B cell (primary cell): ENCODE measurements at regions not wholly inside any gene's neighbourhood (a gene's known extent, or its start where the extent isn't known, plus 50 kb on each side); places are given as distances from the start of the nearest gene placed in this dataset.

Experiments
- ATAC-seq: fragments of 200-7000 bp; cut with Tn5 transposase; one replicate; pipeline ENCODE4 v1.10.0; 2021; ENCODE audit warnings: low read depth, mild to moderate bottlenecking, moderate number of reproducible peaks, moderate library complexity
- CTCF ChIA-PET: fragments of 350-600 bp; sonication (Branson Sonifier 250); formaldehyde crosslinking; loops from one replicate; lab custom pipeline; 2021; ENCODE audit warnings: antibody characterized with exemption, inconsistent platforms; lab: Charles Lee
- POLR2A ChIA-PET: fragments of 350-600 bp; sonication (Branson Sonifier 250); formaldehyde crosslinking; loops from one replicate; lab custom pipeline; 2021; ENCODE audit warnings: antibody characterized with exemption; lab: Charles Lee
- DNase-seq: peaks from one replicate; pipeline ENCODE4 v3.0.0; 2013
- H2AFZ ChIP-seq: 2 replicates; pipeline ENCODE4 v1.6.1; 2012; ENCODE audit warnings: mild to moderate bottlenecking, low read depth, low read length; ENCODE audit not compliant: insufficient read depth, poor library complexity, severe bottlenecking
- H3K27ac ChIP-seq, 2 donors: 1 replicate in 1 of 2; 2 replicates in 1 of 2; pipeline ENCODE4 v1.5.1; 2012 to 2013; ENCODE audit warnings: low read length in 2 of 2, mild to moderate bottlenecking in 2 of 2, moderate library complexity in 1 of 2
- H3K27me3 ChIP-seq, 4 experiments: fragments of 200-600 bp in 1 of 4; sonication (generic) in 1 of 4; replicated peaks in 1 of 4; 1 replicate in 2 of 4; 2 replicates in 2 of 4; pipeline versions ENCODE4 v1.6.1 to v1.7.0; 2013 to 2016; ENCODE audit warnings: low read length in 3 of 4, mild to moderate bottlenecking in 2 of 4, mixed read lengths in 1 of 4, moderate library complexity in 1 of 4; ENCODE audit not compliant: insufficient read depth in 4 of 4, control insufficient read depth in 3 of 4; ENCODE audit errors: control extremely low read depth in 1 of 4
- H3K36me3 ChIP-seq, 2 experiments: replicated peaks in 1 of 2; 1 replicate in 1 of 2; 2 replicates in 1 of 2; pipeline versions ENCODE4 v1.6.1 to v1.7.1; 2013; ENCODE audit warnings: low read length in 1 of 2; ENCODE audit not compliant: insufficient read depth in 2 of 2, control insufficient read depth in 1 of 2; ENCODE audit errors: control extremely low read depth in 1 of 2, extremely low read depth in 1 of 2
- H3K4me1 ChIP-seq, 2 donors: fragments of 200-600 bp in 1 of 2; sonication (generic) in 1 of 2; 1 replicate in 1 of 2; 2 replicates in 1 of 2; pipeline versions ENCODE4 v1.5.1 to v1.6.1; 2013 to 2017; ENCODE audit warnings: low read length in 2 of 2; ENCODE audit not compliant: control insufficient read depth in 2 of 2, insufficient read depth in 2 of 2
- H3K4me2 ChIP-seq: replicated peaks from 2 replicates; pipeline ENCODE3; 2012; ENCODE audit warnings: mild to moderate bottlenecking, low read depth, low read length; ENCODE audit not compliant: poor library complexity, severe bottlenecking
- H3K4me3 ChIP-seq, 5 experiments: fragments of 200-600 bp in 1 of 5; sonication (generic) in 1 of 5; 1 replicate in 3 of 5; 2 replicates in 2 of 5; pipeline versions ENCODE4 v1.5.1 to v1.7.0; 2011 to 2016; ENCODE audit warnings: low read length in 4 of 5, mild to moderate bottlenecking in 4 of 5, low read depth in 2 of 5, control low read depth in 1 of 5, moderate library complexity in 1 of 5; ENCODE audit not compliant: insufficient read depth in 1 of 5; ENCODE audit errors: control extremely low read depth in 1 of 5, extremely low read depth in 1 of 5
- H3K79me2 ChIP-seq: fragments of 200-600 bp; sonication (generic); one replicate; pipeline ENCODE4 v1.6.0; 2016; ENCODE audit warnings: low read length; ENCODE audit not compliant: control insufficient read depth, insufficient read depth
- H3K9ac ChIP-seq: fragments of 200-600 bp; sonication (generic); 2 replicates; pipeline ENCODE4 v1.6.1; 2017; ENCODE audit warnings: mild to moderate bottlenecking, low read length, moderate library complexity
- H3K9me3 ChIP-seq, 3 donors: one replicate each; pipeline versions ENCODE4 v1.6.1 to v1.7.1; 2013; ENCODE audit warnings: low read length in 2 of 3; ENCODE audit not compliant: control insufficient read depth in 2 of 3, insufficient read depth in 1 of 3; ENCODE audit errors: control extremely low read depth in 1 of 3
- H4K20me1 ChIP-seq: 2 replicates; pipeline ENCODE4 v1.6.0; 2012; ENCODE audit warnings: mild to moderate bottlenecking, low read length; ENCODE audit not compliant: insufficient read depth, control insufficient read depth, poor library complexity, severe bottlenecking
- H3K27ac Mint-ChIP-seq: one replicate; pipeline ENCODE4 v1.8.0; 2021; ENCODE audit warnings: mixed read lengths
- H3K27me3 Mint-ChIP-seq: one replicate; pipeline ENCODE4 v1.8.0; 2021; ENCODE audit warnings: mixed read lengths
- H3K4me1 Mint-ChIP-seq: one replicate; pipeline ENCODE4 v1.8.0; 2021; ENCODE audit warnings: mixed read lengths
- H3K4me3 Mint-ChIP-seq: one replicate; pipeline ENCODE4 v1.8.0; 2021; ENCODE audit warnings: mixed read lengths
- H3K9me3 Mint-ChIP-seq: one replicate; pipeline ENCODE4 v1.8.0; 2022; ENCODE audit warnings: mixed read lengths; ENCODE audit not compliant: insufficient read depth
- EZH2 ChIP-seq: IDR thresholded peaks from 2 replicates; pipeline ENCODE4 v1.6.1; 2012; ENCODE audit warnings: borderline replicate concordance, low read depth, mild to moderate bottlenecking, moderate library complexity, low read length; ENCODE audit not compliant: insufficient read depth, poor library complexity, severe bottlenecking
- WGBS: methylation state at CpG from one replicate; pipeline ENCODE4 v1.1.5; 2013; ENCODE audit warnings: missing lambda C conversion rate; ENCODE audit not compliant: insufficient coverage; 5-methylcytosine and 5-hydroxymethylcytosine counted together
- intact Hi-C: fragments of 100-400 bp; cut with micrococcal nuclease; formaldehyde crosslinking; loops from one replicate; pipeline ENCODE4 v1.10.0; 2022
- TF ChIP-seq, protein P1 (sequence below): fragments of 200-600 bp; IDR thresholded peaks from one replicate; pipeline ENCODE4 v1.8.0; 2022; ENCODE audit warnings: antibody characterized with exemption, mild to moderate bottlenecking

DNA sequence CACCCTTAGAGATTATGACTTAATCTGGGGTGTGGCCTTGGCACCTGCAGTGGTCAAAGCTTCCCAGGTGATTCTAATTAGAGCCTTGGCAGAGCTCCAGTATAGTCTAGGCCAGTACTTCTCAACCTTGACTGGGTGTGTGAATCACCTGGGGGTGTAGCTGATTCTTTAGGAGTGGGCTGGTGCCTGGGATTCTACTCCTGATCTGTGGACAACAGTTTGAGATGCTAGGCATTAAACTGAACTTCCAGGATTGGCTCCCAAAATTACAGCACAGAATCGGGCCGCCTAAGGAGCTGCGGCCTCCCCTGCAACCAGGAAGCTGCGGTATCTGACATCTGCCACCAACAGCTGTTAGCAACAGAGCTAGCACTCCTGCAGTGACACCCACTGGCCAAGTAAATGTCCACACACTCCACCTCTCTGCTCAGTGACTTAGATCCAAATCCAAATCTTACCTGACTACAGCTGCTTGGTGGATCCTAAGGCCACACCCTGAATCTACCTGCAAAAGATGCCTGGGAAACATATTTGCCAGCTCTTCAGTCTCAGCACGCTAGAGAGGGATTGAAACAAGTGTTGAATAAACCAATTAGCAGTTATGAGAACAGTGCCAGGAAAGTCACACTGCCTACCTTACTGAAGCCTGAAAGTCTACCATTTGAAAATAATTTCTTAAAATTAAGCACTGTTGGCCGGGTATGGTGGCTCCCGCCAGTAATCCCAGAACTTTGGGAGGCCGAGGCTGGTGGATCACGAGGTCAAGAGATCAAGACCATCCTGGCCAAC is 126.7 kb downstream of the UNC5CL start:
- peak; percentile 32 for DNase-seq
- no peaks in the 10 kb centered on the region for H3K9me3 ChIP-seq
- ATAC-seq = no peak
- H3K4me1 ChIP-seq = peaks cover 2% of the 10 kb centered on the region in 2 donors
- no peak overlapping the region for H2AFZ ChIP-seq
- Mint-ChIP-seq H3K4me3 (no peak overlapping the region), H3K9me3 (no peaks in the 10 kb centered on the region), H3K4me1 (peaks cover 3% of the 10 kb centered on the region), H3K27me3 (peaks cover 42% of the 10 kb centered on the region), H3K27ac (no peak overlapping the region)
- intact Hi-C loops = no loop called here
- POLR2A ChIA-PET = no interaction called here
- CTCF ChIA-PET = interaction anchor here (1.2 kb wide), 1 partner anchor 1047 kb away, joined by 3 read pairs; no protein-coding TSS in a partner anchor
- H3K27me3 ChIP-seq = peaks cover 0 to 23% (median 15%) of the 10 kb centered on the region in 4 experiments
- H3K36me3 ChIP-seq = no peaks in the 10 kb centered on the region
- no peaks in the 10 kb centered on the region for H3K79me2 ChIP-seq
- no peak overlapping the region for H3K27ac ChIP-seq
- no peak overlapping the region for H3K4me3 ChIP-seq
- no peak overlapping the region for H3K4me2 ChIP-seq
- no peak overlapping the region for H3K9ac ChIP-seq
- no peaks in the 10 kb centered on the region for H4K20me1 ChIP-seq
- WGBS = 40% methylated on average over 7 of the region's 9 CpGs
- TF ChIP-seq, protein P1, sequence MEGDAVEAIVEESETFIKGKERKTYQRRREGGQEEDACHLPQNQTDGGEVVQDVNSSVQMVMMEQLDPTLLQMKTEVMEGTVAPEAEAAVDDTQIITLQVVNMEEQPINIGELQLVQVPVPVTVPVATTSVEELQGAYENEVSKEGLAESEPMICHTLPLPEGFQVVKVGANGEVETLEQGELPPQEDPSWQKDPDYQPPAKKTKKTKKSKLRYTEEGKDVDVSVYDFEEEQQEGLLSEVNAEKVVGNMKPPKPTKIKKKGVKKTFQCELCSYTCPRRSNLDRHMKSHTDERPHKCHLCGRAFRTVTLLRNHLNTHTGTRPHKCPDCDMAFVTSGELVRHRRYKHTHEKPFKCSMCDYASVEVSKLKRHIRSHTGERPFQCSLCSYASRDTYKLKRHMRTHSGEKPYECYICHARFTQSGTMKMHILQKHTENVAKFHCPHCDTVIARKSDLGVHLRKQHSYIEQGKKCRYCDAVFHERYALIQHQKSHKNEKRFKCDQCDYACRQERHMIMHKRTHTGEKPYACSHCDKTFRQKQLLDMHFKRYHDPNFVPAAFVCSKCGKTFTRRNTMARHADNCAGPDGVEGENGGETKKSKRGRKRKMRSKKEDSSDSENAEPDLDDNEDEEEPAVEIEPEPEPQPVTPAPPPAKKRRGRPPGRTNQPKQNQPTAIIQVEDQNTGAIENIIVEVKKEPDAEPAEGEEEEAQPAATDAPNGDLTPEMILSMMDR = no peak
- no peak for TF ChIP-seq EZH2

DNA sequence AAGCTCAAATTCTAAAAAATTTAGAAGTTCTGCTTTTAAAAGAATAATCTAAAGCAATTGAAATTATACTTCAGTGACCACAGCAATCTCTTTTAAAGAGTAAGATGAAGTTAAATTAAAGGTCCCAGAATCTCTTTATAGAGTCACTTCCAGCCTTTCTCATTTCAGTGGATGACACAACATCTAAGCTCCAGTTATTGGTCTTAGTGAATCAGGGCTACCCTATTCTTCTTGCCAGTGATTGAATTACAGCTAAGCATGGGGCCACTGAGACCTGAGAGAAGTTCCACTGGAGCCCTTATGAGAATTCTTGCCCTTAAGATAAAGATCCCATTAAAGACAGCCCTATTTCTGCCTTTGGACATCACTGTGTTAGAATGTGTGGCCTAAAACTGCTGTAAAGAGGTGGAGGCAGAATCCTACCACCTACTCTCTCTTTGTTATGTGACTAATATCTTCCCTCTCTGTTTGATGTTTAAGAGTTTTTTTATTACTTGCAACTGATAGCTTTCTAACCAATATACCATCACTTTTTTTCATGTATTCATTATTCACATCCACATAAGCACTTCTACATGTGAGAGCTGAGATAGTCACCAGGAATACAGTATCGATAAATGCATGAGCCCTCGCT is 128.6 kb downstream of the UNC5CL start:
- no peak overlapping the region for H3K27ac Mint-ChIP-seq
- H3K9me3 ChIP-seq = no peaks in the 10 kb centered on the region
- no peaks in the 10 kb centered on the region for H3K79me2 ChIP-seq
- ATAC-seq (no peak), DNase-seq (no peak)
- H3K27ac ChIP-seq = no peak overlapping the region
- no peak overlapping the region for H2AFZ ChIP-seq
- no peak overlapping the region for H3K4me2 ChIP-seq
- POLR2A ChIA-PET = no interaction called here
- WGBS = 87% methylated on average over 2 of the region's 2 CpGs
- no peaks in the 10 kb centered on the region for H4K20me1 ChIP-seq
- H3K4me1 ChIP-seq = no peaks in the 10 kb centered on the region
- intact Hi-C loops = no loop called here
- TF ChIP-seq, protein P1 = no peak
- no peak for TF ChIP-seq EZH2
- H3K36me3 ChIP-seq = no peaks in the 10 kb centered on the region
- H3K4me1 Mint-ChIP-seq = no peaks in the 10 kb centered on the region
- no peaks in the 10 kb centered on the region for H3K9me3 Mint-ChIP-seq
- peaks cover 0 to 13% (median 9%) of the 10 kb centered on the region in 4 experiments for H3K27me3 ChIP-seq
- H3K4me3 Mint-ChIP-seq = no peak overlapping the region
- peaks cover 33% of the 10 kb centered on the region for H3K27me3 Mint-ChIP-seq
- CTCF ChIA-PET = no interaction called here
- H3K4me3 ChIP-seq = no peak overlapping the region
- no peak overlapping the region for H3K9ac ChIP-seq
